ENCODE measurements at regions not wholly inside any gene's neighbourhood (a gene's known extent, or its start where the extent isn't known, plus 50 kb on each side); places are given as distances from the start of the nearest gene placed in this dataset.

- TF ChIP-seq CTCF (IDR thresholded peaks at IDR 0.05) (no peak), POLR2A (IDR thresholded peaks at IDR 0.05) (no peak), EP300 (IDR thresholded peaks at IDR 0.05) (no peak)
Observed at GRCh38 chr17:33551911-33552310, 258.8 kb upstream of the ASIC2 start.
